Pancreas (tissue), 10 donors: ENCODE measurements at regions not wholly inside any gene's neighbourhood (a gene's known extent, or its start where the extent isn't known, plus 50 kb on each side); places are given as distances from the start of the nearest gene placed in this dataset.

Experiments
- ATAC-seq, 4 donors: fragments of 200-7000 bp; cut with Tn5 transposase; one replicate each; pipeline versions ENCODE4 v1.8.0 to v1.9.1; 2020; ENCODE audit warnings: mild to moderate bottlenecking in 4 of 4, moderate library complexity in 4 of 4
- DNase-seq, 6 donors: peaks; one replicate each; pipeline ENCODE4 v3.0.0-alpha.2; 2020
- FAIRE-seq: peaks from 2 replicates; lab custom pipeline; 2012; peaks lifted over from hg19 to GRCh38; lab: Jason Lieb, UNC
- H3K27ac ChIP-seq, 4 donors: fragments of 200-600 bp; sonication (generic); 1 replicate in 3 of 4; 2 replicates in 1 of 4; pipeline versions ENCODE4 v1.5.0 to v1.8.0; 2020
- H3K27me3 ChIP-seq, 4 donors: fragments of 200-600 bp; one replicate each; pipeline ENCODE4 v1.8.0; 2021
- H3K36me3 ChIP-seq, 3 donors: fragments of 200-600 bp; sonication (generic) in 1 of 3; one replicate each; pipeline versions ENCODE4 v1.5.0 to v1.8.0; 2020 to 2021
- H3K4me1 ChIP-seq, 3 donors: fragments of 200-600 bp; one replicate each; pipeline ENCODE4 v1.8.0; 2021
- H3K4me3 ChIP-seq, 4 donors: fragments of 200-600 bp; sonication (generic) in 2 of 4; one replicate each; pipeline versions ENCODE4 v1.5.0 to v1.8.0; 2020 to 2021
- H3K9me3 ChIP-seq, 4 donors: fragments of 200-600 bp; one replicate each; pipeline ENCODE4 v1.8.0; 2021
- CTCF ChIP-seq, 4 donors: fragments of 200-600 bp; sonication (generic) in 3 of 4; IDR thresholded peaks; one replicate each; pipeline versions ENCODE4 v1.5.0 to v1.8.0; 2021; ENCODE audit warnings: antibody characterized with exemption in 4 of 4
- WGBS, 2 donors: extraction: QIAGEN DNeasy Blood & Tissue Kit; methylation state at CpG; one replicate each; pipeline ENCODE4 v1.1.7; 2013; 5-methylcytosine and 5-hydroxymethylcytosine counted together
- intact Hi-C, 3 donors: fragments of 100-400 bp; cut with DNase I; formaldehyde crosslinking; loops; one replicate each; pipeline versions ENCODE4 v1.11.1 to v1.14.2; 2022
- donor health status: healthy with polysubstance abuse.
- donor health status: DM: no; HTN: no; CAD: no; lungs with moderate emphysema.
- donor health status: DM: no; HTN: no; CAD: no.
- donor health status: control.
- donor health status: control.
- donor health status: Bipolar disorder and iron deficiency.
- donor health status: DM: yes; HTN: yes; CAD: no.
- donor health status: DM: no; HTN: no; CAD: no.
- donor health status: DM: no; HTN: no; CAD: no.
- donor health status: DM: yes; HTN: yes; CAD: no.

- no peak overlapping the region for H3K4me3 ChIP-seq
- ATAC-seq (peak; percentile 68 to 96 (median 94)), DNase-seq (peak in 4 of 6 donors; percentile 3 to 43 (median 19)), FAIRE-seq (no peak)
- intact Hi-C loops, result no loop called here
- peak; percentile 38 to 68 (median 46) for TF ChIP-seq CTCF (IDR thresholded peaks at IDR 0.05)
- 22 to 26% methylated on average over 16 of the region's 16 CpGs for WGBS, 2 donors
- H3K27ac ChIP-seq, result no peak overlapping the region
- no peaks in the 10 kb centered on the region for H3K9me3 ChIP-seq
- H3K4me1 ChIP-seq, result no peaks in the 10 kb centered on the region
- H3K27me3 ChIP-seq, result no peaks in the 10 kb centered on the region
- no peaks in the 10 kb centered on the region for H3K36me3 ChIP-seq
These were observed 325.6 kb upstream of the VRK2 start for GRCh38 chr2:57720728-57721627.

GRCh38 chr2:57725337-57725947, 321.2 kb upstream of the VRK2 start:
- no peak overlapping the region for H3K4me3 ChIP-seq
- no peak for TF ChIP-seq CTCF (IDR thresholded peaks at IDR 0.05)
- no peaks in the 10 kb centered on the region for H3K36me3 ChIP-seq
- intact Hi-C loops, result no loop called here
- FAIRE-seq (no peak), DNase-seq (no peak), ATAC-seq (no peak)
- no peak overlapping the region for H3K27ac ChIP-seq
- WGBS, 2 donors, result 77 to 80% methylated on average over 5 of the region's 5 CpGs
- H3K27me3 ChIP-seq, result no peaks in the 10 kb centered on the region
- H3K4me1 ChIP-seq, result no peaks in the 10 kb centered on the region
- H3K9me3 ChIP-seq, result no peaks in the 10 kb centered on the region

GRCh38 chr2:57726294-57726693, 320.3 kb upstream of the VRK2 start:
- FAIRE-seq, result no peak
- intact Hi-C loops, result no loop called here
- H3K27ac ChIP-seq, result no peak overlapping the region
- no peak overlapping the region for H3K4me3 ChIP-seq
- no peak for TF ChIP-seq CTCF (IDR thresholded peaks at IDR 0.05)
- H3K27me3 ChIP-seq, result no peaks in the 10 kb centered on the region
- H3K9me3 ChIP-seq, result no peaks in the 10 kb centered on the region
- H3K36me3 ChIP-seq, result no peaks in the 10 kb centered on the region
- no peaks in the 10 kb centered on the region for H3K4me1 ChIP-seq
- WGBS, 2 donors, result 44 to 56% methylated on average over 4 of the region's 4 CpGs
- no peak for ATAC-seq
- no peak for DNase-seq

- H3K27me3 ChIP-seq, result no peaks in the 10 kb centered on the region
- intact Hi-C loops, result no loop called here
- no peak for TF ChIP-seq CTCF (IDR thresholded peaks at IDR 0.05)
- FAIRE-seq, result no peak
- no peaks in the 10 kb centered on the region for H3K4me1 ChIP-seq
- no peak for DNase-seq
- no peaks in the 10 kb centered on the region for H3K36me3 ChIP-seq
- no peaks in the 10 kb centered on the region for H3K9me3 ChIP-seq
- H3K4me3 ChIP-seq, result no peak overlapping the region
- no peak for ATAC-seq
- no peak overlapping the region for H3K27ac ChIP-seq
- 94 to 100% methylated on average over 1 of the region's 1 CpG for WGBS, 2 donors
These were observed 317.9 kb upstream of the VRK2 start for GRCh38 chr2:57728691-57729090.

- Histone ChIP-seq H3K4me3 (no peak overlapping the region), H3K27me3 (no peaks in the 10 kb centered on the region), H3K36me3 (no peaks in the 10 kb centered on the region), H3K9me3 (no peaks in the 10 kb centered on the region), H3K4me1 (no peaks in the 10 kb centered on the region), H3K27ac (no peak overlapping the region)
- ATAC-seq, result no peak
- intact Hi-C loops, result no loop called here
- no peak for TF ChIP-seq CTCF (IDR thresholded peaks at IDR 0.05)
- DNase-seq, result no peak
- FAIRE-seq, result no peak
These were observed 312.6 kb upstream of the VRK2 start for GRCh38 chr2:57733956-57734355.
